Middle frontal gyrus (tissue), 1 donor: ENCODE measurements at regions not wholly inside any gene's neighbourhood (a gene's known extent, or its start where the extent isn't known, plus 50 kb on each side); places are given as distances from the start of the nearest gene placed in this dataset.
"Not testable (repeated sequence)": the region's sequence is repeated elsewhere in the genome, so short reads cannot be mapped to it uniquely, and the experiment has no call there.

Experiments
- DNase-seq: peaks from one replicate; pipeline ENCODE4 v3.0.0-alpha.2; 2015; ENCODE audit warnings: low spot score; ENCODE audit errors: extremely low spot score

DNA sequence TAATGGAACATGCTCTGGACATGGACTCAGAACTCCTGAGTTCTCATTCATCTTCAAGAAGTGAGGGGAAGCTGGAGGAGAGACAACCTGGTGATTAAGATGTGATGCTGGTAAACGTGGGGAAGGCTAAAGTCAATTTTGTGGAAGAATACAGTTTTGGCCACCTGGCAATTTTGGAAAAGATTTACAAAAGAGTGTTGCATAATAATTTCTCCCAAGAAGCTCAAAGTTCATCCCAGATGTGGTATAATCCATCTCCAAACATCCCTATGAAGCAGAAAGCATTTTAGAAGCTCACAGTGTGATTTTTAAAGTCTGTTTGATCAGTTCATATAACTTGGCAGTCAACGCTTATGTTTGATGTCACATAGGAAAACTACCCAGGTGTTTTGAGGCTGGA lies 208.7 kb downstream of the LMX1A start:
- no peak for DNase-seq

GRCh38 chr1:165144757-165145397 lies 211.6 kb downstream of the LMX1A start:
- peak; percentile 53 for DNase-seq

DNA sequence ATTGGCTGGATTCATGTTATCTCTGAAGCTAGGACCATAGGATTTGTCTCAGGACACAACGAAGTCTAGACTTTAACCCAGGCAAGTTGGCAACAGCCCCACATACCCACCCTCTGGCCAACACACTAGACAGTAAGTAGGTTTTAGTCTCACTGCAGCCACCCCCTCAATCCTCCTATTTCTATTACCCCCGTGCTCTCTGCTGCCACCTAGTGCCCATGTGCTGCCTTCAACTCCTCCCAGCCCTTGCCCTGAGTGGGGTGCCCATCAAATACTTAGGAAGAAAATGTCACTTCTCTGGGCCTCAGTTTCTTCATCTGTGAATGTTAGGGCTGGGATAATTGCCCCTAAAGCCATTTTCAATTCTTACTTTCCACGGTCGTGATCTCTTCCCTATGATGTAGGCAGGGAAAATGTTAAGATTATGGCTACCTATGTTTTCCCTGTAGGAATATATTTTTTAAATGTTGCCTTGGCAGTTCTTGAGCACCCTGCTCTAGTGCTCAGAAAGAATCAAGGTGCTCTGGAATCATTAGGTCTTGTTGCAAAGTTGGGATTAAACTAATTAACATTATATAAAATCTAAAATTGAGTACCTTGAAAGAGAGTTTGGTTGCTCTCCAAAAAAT lies 213.0 kb downstream of the LMX1A start:
- no peak for DNase-seq

DNA sequence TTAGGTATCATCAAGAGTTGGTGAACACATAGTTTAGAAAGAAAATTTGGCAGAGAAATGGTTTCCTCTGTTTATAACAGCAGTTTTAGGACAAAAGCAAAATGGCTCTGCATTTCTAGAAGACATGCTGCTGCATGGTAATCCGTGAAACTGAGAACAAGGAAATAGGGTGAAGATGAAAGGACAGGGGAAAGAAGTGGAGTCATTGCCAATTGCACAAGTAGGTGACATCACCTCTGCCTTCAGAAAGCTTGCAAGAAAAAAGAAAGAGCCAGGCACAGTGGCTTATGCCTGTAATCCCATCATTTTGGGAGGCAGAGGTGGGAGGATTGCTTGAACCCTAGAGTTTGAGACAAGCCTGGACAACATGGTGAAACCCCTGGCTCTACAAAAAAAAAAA lies 217.6 kb downstream of the LMX1A start:
- no peak for DNase-seq

GRCh38 chr1:165137551-165138316 lies 218.8 kb downstream of the LMX1A start:
- no peak for DNase-seq

DNA sequence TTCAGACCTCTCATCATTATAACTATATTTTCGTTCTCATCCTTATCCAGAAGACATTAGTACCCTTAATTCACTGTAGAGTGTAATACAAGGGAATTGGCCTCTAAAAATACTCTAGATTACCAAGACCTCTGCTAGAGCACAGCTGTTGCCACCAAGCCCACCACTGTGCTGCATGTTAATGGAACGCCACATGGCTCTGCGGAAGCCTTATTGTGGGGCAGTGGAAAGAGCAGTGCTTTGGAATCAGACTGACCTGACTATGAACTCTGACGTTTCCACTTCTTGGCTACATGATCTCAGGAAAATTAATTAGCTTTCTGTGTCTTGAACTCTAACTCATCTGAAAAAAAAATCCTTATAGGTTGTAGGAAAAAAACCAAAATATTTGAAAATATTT lies 222.1 kb downstream of the LMX1A start:
- DNase-seq, result no peak

DNA sequence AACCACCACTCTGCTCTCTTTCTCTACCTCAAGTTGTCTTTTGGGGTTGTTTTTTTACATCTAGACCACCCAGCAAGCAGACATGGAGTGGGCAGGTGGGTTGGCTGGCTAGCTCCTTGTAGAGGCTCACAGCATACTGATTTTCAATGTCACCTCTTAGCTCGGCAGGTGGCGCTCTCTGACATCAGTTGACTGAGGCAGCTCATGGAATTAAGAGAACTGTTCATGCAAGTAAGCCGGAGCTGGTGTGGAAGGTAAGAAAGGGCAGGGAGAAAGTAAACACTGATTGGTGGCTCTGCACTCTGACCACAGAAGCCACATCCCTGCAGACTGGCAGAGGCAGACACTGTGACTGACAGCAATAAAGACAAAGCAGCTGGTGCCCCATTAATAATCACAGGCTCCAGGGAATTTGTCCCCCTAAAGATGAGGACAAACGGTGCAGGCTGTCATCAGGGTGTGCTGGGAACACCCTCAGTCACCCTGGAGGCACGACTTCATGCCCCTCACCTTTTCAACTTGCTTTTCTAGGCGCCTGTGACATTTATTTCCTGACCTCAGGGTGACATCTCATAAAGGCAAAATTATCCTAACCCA lies 226.8 kb downstream of the LMX1A start:
- no peak for DNase-seq

- no peak for DNase-seq
Measured at GRCh38 chr1:165124772-165125171, 231.7 kb downstream of the LMX1A start.

- no peak for DNase-seq
Measured at GRCh38 chr1:165119086-165119485, 237.4 kb downstream of the LMX1A start.

DNA sequence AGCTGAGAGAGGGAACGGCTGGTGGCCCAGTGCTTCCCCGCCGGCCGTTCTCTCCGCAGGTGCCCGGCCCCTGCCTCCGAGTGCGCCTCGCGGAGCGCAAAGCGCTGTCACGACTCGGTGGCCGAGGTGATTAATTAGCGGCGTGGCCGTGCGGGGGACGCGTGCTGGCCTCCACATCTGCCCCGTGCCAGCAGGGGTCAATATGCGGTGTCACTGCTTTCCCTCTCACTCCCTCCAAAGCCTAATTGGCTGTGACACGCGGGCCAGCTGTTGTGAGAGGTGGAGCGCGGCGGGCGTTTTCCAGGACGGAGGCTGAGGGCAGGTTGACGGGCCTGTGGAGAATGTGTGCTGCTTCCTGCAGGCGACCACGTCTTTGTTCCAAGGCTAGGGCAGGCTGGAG lies 239.0 kb downstream of the LMX1A start:
- DNase-seq, result no peak

DNA sequence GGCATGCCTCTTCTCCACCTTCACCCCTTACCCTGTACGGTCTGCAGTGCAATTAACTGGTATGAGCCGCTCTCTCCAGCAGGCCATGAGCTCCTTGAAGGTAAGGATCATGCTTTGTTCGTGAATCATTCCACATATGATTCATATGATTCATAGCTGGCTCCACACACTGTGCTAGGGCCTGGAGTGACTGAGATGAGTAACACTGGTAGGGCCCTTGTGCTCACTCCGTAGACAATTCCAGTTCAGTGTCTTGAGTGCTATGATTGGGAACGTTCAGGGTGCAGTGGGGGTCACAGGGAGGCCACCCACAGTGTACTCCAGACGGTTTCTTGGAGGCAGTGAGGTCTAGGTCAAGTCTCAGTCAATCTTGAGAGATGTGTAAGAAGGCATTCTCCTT lies 239.8 kb downstream of the LMX1A start:
- no peak for DNase-seq

- no peak for DNase-seq
Measured at GRCh38 chr1:165116171-165116570, 240.3 kb downstream of the LMX1A start.

DNA sequence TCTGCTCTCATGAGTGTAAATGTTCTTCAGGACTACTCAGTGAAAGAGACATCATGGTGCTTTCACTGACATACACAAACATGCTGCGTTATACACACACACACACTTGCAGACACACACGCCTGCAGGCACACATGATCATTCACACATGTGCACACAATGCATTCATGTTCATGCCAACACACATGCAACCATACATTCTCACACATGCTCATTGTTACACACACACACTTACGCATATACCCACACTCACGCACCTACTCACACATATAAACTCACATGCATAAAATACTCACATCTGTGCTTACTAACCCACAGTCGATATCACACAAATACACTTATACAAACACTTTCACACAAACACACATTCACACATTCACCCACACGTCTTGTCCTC lies 241.6 kb downstream of the LMX1A start:
- no peak for DNase-seq

- DNase-seq, result peak; percentile 58
Measured at GRCh38 chr1:165114022-165114888, 242.3 kb downstream of the LMX1A start.

DNA sequence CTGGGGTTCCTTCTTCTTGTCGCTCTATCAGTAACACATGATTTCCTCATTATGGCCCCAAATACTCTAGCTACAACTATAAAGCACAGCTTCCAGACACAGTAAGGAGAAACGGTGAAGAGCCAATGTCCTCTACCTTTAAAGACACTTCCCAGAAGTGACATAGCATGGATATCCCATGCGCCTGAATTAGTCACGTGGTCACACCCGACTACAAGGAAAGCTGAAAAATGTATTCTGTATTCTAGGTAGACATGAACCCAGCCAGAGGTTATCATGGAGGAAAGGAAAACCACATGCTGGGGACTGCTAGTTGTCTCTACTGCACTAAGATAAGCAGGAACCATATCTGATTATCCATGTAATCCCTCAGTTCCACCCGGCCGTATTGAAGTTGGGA lies 244.3 kb downstream of the LMX1A start:
- no peak for DNase-seq

- DNase-seq, result no peak
Measured at GRCh38 chr1:165109013-165109412, 247.5 kb downstream of the LMX1A start.

- DNase-seq, result not testable (repeated sequence)
Measured at GRCh38 chr1:165092542-165093162, 263.9 kb downstream of the LMX1A start.

DNA sequence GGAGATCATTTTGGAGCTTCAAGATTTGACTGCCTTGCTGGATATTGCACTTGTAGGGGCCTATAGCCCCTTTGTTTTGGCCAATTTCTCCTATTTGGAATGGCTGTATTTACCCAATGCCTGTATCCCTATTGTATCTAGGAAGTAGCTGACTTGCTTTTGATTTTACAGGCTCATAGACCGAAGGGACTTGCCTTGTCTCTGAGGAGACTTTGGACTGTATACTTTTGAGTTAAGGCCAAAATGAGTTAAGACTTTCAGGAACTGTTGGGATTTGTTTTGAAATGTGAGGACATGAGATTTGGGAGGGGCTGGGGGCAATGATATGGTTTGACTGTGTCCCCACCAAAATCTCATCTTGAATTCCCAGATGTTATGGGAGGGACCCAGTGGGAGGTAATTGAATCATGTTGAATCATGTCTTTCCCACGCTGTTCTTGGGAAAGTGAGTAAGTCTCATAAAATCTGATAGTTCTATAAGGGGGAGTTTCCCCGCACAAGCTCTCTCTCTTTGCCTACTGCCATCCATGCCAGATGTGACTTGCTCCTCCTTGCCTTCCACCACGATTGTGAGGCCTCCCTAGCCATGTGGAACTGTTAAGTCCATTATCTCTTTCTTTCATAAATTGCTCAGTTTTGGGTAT lies 276.1 kb downstream of the LMX1A start:
- DNase-seq, result no peak

DNA sequence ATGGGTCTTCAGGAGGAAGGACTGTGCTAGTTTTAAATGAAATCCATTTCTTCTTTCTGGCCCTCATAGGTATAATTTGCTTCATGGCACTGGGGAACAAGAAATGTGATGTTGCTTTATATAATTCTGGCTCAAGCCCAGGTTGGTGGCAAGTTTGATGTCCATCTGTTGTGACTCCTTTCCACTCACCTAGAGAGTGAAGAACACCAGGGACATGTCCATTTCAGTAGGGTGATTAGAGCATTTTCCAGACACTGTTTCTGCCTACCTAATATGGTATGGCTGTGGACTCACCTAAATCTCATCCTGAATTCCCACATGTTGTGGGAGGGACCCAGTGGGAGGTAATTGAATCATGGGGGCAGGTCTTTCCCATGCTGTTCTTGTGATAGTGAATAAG lies 278.1 kb downstream of the LMX1A start:
- DNase-seq, result no peak

GRCh38 chr1:165075725-165076370 lies 280.7 kb downstream of the LMX1A start:
- no peak for DNase-seq
